ENCODE measurements at regions not wholly inside any gene's neighbourhood (a gene's known extent, or its start where the extent isn't known, plus 50 kb on each side); places are given as distances from the start of the nearest gene placed in this dataset.

DNA sequence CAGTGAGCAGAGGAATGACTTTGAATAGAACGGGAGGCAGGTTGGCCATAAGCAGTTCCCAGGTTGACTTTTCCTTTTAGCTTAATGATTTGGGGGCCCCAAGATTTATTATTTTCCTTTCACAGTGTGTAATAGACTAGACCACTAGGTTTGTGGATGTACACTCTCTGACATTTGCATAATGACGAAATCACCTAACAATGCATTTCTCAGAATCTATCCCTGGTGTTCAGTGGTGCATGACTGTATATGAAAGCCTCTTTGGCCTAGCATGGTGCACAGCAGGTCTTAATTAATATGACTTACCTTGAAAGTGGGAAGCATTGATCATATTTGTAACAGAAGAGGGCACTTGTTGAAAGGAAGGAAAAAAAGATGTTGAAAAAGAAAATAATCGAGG lies 761.9 kb downstream of the TYW1 start:
- DNase-seq: no peak
- no peaks in the 10 kb centered on the region for H3K36me3 ChIP-seq
- 89 to 90% methylated on average over 3 of the region's 3 CpGs for WGBS, 2 donors
- H3K4me1 ChIP-seq: no peaks in the 10 kb centered on the region
- H3K27me3 ChIP-seq: no peaks in the 10 kb centered on the region
- intact Hi-C loops (cut with DNase I): no loop called here
- no peak overlapping the region for H3K27ac ChIP-seq
- H3K4me3 ChIP-seq (replicated peaks in 1 of 3): no peak overlapping the region
- no peaks in the 10 kb centered on the region for H3K9me3 ChIP-seq
- TF ChIP-seq CTCF (IDR thresholded peaks at IDR 0.05) (no peak), POLR2A (IDR thresholded peaks at IDR 0.05) (no peak)

DNA sequence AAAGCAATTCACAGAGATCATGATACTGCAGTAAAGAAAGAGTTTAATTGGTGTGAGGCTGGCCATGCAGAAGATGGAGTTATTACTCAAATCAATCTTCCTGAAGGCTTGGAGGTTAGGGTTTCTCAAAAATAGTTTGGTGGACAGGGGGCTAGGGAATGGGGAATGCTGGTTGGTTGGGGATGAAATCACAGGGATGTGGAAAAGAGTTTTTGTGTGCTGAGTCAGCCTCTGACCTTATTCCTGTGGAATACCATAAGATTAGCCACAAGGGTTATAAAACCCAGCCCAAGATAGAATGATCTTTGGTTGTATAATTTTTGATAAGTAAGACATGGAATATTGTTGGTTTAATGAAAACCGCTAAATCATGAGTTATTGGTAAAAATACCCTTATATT lies 764.3 kb downstream of the TYW1 start:
- Histone ChIP-seq H3K36me3 (no peaks in the 10 kb centered on the region), H3K27ac (no peak overlapping the region), H3K4me3 (replicated peaks in 1 of 3) (no peak overlapping the region), H3K27me3 (no peaks in the 10 kb centered on the region), H3K9me3 (no peaks in the 10 kb centered on the region), H3K4me1 (no peaks in the 10 kb centered on the region)
- TF ChIP-seq POLR2A (IDR thresholded peaks at IDR 0.05) (no peak), CTCF (IDR thresholded peaks at IDR 0.05) (no peak)
- WGBS, 2 donors: 92 to 97% methylated on average over 1 of the region's 1 CpG
- intact Hi-C loops (cut with DNase I): no loop called here
- no peak for DNase-seq

GRCh38 chr7:67762516-67762915 lies 765.9 kb downstream of the TYW1 start:
- intact Hi-C loops (cut with DNase I): no loop called here
- TF ChIP-seq CTCF (IDR thresholded peaks at IDR 0.05) (no peak), POLR2A (IDR thresholded peaks at IDR 0.05) (no peak)

GRCh38 chr7:67764289-67764688 lies 767.7 kb downstream of the TYW1 start:
- no peaks in the 10 kb centered on the region for H3K27me3 ChIP-seq
- H3K4me1 ChIP-seq: no peaks in the 10 kb centered on the region
- DNase-seq: no peak
- intact Hi-C loops (cut with DNase I): no loop called here
- H3K36me3 ChIP-seq: no peaks in the 10 kb centered on the region
- H3K4me3 ChIP-seq (replicated peaks in 1 of 3): no peak overlapping the region
- TF ChIP-seq CTCF (IDR thresholded peaks at IDR 0.05) (no peak), POLR2A (IDR thresholded peaks at IDR 0.05) (no peak)
- 60 to 68% methylated on average over 4 of the region's 4 CpGs for WGBS, 2 donors
- no peaks in the 10 kb centered on the region for H3K9me3 ChIP-seq
- no peak overlapping the region for H3K27ac ChIP-seq

More at GRCh38 chr7:67762516-67762915, 765.9 kb downstream of the TYW1 start:
- Histone ChIP-seq H3K4me1 (no peaks in the 10 kb centered on the region), H3K9me3 (no peaks in the 10 kb centered on the region), H3K27ac (no peak overlapping the region), H3K36me3 (no peaks in the 10 kb centered on the region), H3K4me3 (replicated peaks in 1 of 3) (no peak overlapping the region), H3K27me3 (no peaks in the 10 kb centered on the region)
- 93% methylated on average over 4 of the region's 4 CpGs for WGBS, 2 donors
- no peak for DNase-seq

DNA sequence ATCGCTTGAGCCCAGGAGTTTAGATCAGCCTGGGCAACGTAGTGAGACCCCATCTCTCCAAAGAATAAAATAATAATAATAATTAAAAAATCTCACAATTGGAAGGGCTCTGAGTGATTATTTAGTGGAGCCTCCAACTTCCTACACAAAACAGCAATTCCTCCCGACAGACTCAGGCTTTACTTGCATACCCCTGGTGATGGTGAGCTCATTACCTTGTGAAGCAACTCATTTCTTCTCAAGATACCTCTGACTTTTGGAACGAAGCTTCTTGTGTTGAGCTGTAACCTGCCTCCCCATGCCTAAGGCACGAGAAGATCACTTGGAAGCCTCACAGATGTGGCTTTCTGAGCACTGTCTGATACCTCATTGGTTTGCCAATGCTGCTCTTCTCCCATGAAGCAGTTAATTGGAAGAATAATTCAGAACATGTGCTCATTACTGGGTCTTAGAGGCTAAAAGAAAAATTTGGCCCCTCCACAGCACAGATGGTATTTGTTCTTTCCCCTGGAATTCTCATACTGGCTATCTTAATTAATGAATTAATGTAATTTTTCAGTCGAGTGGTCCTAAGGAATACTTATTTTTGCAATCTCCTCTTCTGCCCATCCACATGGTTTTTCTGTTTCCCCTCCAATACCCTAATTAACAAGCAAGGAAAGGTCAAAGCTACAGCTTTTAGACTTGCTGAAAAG lies 769.0 kb downstream of the TYW1 start:
- 82 to 90% methylated on average over 6 of the region's 6 CpGs for WGBS, 2 donors
- no peak for DNase-seq
- Histone ChIP-seq H3K4me1 (no peaks in the 10 kb centered on the region), H3K9me3 (no peaks in the 10 kb centered on the region), H3K27me3 (no peaks in the 10 kb centered on the region), H3K4me3 (replicated peaks in 1 of 3) (no peak overlapping the region), H3K27ac (no peak overlapping the region), H3K36me3 (no peaks in the 10 kb centered on the region)
- intact Hi-C loops (cut with DNase I): no loop called here
- TF ChIP-seq POLR2A (IDR thresholded peaks at IDR 0.05): no peak
- TF ChIP-seq CTCF (IDR thresholded peaks at IDR 0.05): no peak
